Activated T-cell treated with anti-CD3 and anti-CD28 coated beads, Interleukin-2, amount 50 U/mL, for 1 hour (primary cell): ENCODE measurements at regions not wholly inside any gene's neighbourhood (a gene's known extent, or its start where the extent isn't known, plus 50 kb on each side); places are given as distances from the start of the nearest gene placed in this dataset.

ENCODE experiments used
- DNase-seq: peaks from one replicate; pipeline ENCODE4 v3.0.0-alpha.2; 2020

DNA sequence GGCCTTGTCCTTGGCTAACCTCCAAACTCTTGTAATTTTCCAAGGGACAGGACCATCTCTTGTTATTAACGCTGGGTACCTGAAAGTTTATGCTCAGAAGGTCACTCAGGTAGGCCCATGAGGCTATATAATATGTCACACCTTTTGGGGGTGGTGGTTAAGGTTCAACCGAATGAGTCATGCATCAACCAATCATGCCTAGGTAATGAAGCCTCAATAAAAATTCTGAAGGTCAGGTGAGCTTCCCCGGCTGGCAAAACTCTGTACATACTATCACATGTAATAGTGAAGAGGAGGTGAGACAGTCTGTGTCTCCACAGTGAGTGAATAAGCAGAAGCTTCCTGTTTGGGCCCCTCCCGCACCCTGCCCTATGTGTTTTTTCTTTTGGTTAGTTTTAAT lies 424.9 kb downstream of the PCDH17 start:
- DNase-seq = no peak

DNA sequence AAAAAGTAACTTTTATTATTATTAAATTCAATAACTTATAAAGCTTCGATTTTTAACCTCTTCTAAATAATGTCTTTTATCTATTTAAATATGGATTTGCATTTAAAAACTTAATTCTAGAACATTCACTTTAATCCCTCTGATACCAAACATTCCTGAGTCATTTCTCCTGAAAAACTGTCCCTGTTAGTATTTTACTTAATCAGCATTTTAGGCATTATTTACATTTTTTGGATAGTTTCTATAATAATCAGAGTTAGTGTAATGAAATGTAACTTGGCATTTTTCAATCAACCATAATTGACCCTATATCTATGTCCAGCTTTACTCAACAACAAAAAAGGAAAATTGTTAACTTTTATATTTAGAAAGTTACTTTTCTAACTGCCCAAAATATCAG lies 428.1 kb downstream of the PCDH17 start:
- no peak for DNase-seq

DNA sequence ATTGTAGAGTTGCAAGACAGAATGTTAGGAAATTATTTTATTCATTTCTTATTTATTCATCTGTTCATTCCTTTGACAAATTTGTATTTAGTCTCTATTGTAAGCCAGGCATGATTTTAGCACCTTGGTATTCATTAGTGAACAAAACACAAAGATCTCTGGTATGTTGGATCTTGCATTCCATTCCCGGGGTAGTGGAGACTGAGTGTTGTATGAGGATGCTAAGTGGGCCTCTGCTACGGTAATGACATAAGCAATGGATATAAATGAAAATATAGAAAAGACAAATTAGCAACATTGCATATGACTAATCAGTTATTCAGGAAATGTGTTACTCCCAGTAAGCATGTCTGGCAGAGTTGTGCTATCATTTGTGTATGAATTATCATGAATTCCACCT lies 449.3 kb downstream of the PCDH17 start:
- no peak for DNase-seq

DNA sequence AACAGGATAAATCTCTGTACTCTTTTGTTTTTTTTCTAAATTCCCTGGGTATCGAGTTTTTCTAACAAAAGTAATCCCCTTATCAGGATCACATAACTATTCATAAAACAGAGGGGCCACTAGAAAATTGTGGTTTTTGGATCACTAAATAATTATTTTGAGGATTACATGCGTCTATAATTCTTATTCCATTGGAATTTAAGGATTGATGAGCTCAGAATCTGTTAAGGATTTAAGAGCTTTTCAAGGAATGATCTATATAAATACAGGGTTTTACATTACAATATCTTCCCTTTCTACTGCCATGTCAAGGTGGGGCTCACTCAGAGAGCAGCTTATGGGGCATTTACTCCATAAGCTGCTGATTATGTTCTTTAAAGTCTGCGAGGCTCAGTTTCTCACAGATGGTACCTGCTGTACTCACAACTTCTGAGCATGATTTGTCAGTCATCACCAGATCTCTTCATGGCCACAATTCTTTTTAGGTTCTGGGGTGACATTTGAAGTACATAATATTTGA lies 449.8 kb downstream of the PCDH17 start:
- no peak for DNase-seq

DNA sequence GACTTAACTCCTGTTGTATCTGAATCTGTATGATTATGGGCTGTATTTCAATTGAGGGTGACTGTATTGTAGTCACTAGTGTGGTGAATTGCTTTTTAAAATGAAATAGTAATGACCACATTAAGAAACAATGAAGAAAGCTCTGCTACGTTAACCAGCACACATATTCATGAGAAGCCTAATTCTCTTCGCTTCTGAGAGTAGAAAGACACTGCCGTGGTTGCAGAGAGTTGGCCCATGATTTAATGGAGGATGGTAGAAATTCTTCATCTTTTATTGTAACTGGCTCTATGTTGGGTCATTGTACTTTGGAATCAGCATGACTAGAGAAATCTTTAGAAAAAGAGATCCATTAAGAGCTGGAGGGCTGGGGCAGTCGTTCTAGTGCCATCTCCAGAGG lies 451.5 kb downstream of the PCDH17 start:
- DNase-seq = no peak

DNA sequence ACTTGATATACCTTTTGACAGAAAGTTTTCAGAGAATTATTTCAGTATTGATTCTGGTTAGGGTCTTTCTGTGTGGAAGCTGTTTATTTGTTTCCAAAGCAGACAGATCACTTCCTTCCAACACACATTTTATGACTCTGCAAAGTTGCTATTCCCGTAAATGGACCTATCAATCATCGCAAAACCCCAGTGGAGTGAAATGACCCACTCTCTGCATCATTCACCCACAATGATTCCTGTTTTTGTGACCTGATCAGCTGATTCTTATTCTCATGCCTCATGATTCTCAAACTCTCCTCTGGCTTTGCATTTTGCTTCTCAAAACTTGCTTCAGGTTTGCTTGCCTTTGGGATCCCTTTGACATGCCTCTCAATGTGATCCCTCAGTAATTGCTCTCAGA lies 453.7 kb downstream of the PCDH17 start:
- no peak for DNase-seq

DNA sequence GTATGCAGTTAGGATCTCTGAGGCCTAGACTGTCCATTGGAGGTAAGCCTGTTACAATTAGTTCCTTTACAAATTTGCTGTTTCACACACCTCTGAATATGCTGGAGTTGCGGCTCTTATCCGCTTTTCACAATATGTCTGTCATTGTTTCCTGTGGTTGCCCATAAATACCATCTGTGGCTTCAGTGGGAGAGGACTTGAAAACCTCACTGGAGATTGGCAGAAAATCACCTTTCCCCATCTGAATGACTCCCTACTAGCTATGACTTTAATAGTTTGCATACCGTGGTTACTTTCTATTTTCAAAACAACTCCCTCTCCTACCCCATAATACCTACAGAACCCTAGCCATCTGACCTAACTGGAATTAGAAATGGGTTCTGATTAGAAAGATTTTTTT lies 454.3 kb downstream of the PCDH17 start:
- DNase-seq = no peak

DNA sequence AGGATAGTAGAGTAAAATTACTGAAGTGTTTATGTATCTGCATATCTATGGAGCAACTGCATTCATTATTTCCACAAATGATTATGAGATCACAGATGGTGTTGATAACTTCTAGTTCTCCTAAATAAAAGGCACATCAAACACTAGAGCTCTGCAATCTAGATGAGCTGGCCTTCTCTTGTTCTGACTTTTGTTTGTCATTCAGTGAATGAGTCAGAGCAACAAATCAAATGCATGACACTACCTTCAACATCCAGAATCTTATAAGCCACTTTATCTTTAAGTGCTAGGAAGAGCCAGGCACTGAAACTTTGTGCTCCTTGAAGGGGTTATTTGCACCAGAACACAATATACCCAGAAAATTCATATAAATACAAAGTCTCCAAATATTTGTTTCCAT lies 456.0 kb downstream of the PCDH17 start:
- no peak for DNase-seq

DNA sequence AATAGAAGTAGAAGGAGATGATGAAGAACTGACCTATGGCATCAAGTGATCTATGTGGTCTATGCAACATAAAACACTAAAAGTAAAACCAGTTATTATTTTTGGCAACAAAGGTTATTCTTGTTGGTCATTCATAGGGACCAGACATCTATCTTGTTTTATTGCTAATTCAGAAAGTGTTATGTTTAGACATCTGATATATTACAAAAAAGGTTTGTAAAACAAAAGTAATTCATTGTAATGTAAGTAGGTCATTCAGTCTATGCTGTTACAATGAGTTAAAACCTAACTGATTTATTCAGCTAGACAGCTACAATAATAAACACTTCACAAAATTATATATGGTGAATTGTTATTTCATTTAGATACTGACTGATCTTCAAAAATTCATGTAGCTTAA lies 461.9 kb downstream of the PCDH17 start:
- no peak for DNase-seq

DNA sequence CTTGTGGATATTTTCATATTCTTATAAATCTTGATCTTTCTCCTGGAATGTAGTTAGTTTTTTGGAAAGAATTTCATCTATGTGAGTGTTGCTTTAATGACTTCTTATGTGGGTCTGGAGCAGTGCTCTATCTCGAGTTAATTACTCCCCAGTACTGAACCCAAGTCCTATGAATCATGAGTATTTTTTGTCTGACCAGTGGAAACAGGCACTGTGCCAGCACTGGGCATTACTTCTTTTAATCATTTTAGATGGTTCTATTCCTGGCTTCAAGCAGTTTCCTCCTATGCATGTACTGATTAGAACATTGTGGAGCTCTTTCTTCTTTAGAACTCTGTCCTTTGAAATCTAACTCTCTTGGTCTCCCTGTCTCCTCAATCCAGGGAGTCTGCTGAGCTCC lies 466.3 kb downstream of the PCDH17 start:
- DNase-seq = no peak

DNA sequence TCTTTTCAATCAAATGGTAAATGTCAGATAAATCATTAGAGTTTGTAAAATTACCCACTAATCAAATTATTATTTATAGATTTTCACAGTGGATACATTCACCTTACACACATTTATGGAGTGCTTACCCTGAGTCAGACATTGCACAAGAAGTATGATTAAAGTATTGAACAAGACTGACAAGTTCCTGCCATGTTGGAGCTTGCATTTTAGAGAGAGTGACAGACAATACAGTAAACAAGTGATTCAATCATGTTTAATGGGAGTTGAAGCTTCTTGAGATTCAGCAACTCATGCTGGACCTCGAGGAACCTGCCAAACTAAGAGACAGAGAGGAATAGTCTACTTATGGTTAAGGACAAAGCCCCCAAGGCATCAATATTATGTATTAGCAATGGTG lies 487.8 kb downstream of the PCDH17 start:
- DNase-seq = no peak

DNA sequence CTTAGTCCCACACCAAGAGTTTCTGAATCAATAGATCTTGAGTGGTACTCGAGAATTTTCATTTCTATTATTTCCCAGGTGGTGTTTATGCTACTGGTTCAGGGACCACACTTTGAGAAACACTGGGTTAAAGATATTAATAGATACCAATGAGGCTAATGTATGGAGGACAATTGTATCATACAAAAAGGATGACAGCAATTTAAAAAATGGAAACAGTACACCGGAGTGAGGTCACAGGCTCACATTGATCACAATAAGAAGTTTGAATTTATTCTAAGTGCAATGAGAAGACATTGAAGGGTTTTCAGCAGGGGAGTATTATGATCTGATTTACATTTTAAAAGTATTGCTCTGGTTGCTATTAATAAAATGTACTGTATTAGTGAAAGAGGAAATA lies 488.3 kb downstream of the PCDH17 start:
- DNase-seq = no peak

DNA sequence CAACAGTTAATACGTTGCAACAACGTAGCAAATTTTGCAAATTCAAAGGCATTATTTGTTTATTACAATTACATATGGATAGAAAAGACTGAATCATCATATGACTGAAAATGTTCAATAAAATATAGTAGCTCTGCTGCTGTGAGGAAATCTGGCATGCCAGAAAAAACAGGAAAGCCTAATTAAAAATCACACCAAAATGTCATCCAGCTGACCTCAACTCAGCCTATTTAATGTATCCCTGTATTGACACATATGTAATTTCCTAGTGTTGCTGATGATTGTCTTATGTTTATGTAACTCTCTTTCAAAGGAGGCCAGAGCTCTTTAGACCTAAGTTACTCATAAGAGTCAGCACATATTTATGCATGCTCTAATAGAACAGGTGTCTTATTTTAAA lies 495.0 kb downstream of the PCDH17 start:
- DNase-seq = no peak

DNA sequence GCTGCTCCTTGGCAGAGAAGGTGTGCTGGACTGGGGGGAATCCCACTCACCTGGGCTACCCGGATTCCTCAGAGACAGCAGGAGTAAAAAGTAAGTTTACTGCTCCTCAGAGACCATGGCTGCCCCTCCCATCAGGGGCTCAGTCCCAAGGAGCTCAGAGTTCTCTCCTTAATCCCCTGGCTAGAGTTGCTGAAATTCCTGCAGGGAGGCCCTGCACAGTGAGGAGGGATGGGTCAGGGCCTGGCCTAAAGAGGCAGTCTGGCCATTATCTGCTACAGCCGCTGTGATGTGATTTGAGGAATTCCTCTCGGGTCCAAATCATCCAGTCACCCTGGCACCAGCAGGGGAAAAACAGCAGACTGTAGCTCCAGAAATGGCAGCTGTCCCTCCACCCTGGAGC lies 502.5 kb downstream of the PCDH17 start:
- DNase-seq = no peak

DNA sequence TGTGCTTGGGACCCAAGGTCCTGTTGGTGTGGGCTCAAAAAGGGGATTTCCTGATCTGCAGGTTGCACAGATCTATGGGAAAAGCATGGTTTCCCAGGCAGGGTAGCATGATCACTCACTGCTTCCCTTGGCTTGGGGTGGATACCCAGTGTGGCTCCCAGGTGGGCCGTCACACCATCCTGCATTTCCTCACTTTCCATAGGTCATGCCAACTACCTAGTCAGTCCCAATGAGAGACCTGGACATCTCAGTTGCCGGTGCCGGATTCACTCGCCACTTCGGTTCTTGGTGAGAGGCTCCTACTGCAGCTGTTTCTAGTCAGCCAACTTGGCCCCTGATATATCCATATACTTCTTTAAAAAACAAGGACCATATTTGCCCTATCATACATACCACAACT lies 503.0 kb downstream of the PCDH17 start:
- DNase-seq = no peak

DNA sequence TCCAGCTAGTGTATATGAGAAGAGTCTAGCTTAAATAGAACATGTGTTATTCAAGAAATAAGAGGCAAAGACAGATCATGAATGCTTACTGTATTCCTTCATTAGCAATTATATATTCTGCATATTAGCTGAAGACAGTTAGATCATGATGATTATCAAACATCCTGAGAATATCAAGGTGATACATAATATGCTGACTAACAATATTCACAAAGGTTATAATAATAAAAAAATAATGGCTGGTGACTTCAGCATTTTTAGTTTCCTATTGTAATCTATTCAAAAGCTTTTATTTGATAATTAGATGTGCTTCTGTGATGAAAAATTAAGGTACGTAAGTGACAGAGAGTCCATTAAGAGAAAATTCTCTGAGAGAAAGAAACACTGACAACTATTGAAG lies 511.4 kb downstream of the PCDH17 start:
- no peak for DNase-seq

DNA sequence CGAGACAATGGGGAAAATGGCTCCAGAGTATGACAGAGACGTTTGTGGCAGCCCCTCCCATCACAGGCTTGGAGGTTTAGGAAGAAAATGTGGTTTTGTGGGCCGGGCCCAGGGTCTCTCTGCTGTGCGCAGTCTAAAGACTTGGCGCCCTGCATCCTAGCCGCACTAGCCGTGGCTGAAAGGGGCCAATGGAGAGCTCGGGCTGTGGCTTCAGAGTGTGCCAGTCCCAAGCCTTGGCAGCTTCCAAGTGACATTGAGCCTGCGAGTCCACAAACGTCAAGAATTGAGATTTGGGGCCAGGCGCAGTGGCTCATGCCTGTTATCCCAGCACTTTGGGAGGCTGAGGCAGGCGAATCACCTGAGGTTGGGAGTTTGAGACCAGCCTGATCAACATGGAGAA lies 513.1 kb downstream of the PCDH17 start:
- no peak for DNase-seq

DNA sequence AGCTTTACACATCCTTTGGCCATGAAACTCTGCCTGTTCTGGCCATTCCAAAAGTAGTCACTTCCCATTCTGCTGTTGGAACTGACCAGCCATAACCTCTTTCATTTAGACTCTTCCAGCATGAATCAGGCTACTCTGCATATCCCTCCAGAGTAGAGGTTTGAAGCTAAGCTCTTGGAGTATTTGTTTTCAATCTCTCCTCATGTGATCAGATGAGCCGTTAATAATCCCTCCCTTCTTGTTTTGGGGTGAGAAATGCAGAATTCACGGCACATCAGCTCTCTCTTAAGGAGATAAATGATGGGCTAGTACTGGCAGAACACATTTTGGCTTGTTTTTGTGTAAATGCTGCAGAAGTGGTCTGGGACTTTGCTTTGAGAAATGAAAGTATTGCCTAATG lies 519.9 kb downstream of the PCDH17 start:
- no peak for DNase-seq

DNA sequence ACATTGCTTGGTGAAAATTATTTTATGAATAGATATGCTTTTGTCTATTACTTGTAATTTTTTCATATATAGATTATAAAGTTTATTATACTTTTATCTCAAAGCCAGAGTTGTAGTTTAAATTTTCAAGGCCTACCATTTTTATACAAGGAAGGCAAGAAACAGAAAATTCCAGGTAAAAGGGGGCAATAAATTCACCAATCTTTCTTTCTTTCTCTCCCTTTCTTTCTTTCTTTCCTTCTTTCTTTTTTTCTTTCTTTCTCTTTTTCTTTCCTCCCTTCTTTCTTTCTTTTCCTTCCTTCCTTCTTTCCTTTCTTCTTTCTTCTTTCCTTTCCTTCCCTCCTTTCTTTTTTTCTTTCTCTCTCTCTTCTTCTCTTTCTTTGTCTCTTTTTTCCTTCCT lies 529.4 kb downstream of the PCDH17 start:
- DNase-seq = no peak

DNA sequence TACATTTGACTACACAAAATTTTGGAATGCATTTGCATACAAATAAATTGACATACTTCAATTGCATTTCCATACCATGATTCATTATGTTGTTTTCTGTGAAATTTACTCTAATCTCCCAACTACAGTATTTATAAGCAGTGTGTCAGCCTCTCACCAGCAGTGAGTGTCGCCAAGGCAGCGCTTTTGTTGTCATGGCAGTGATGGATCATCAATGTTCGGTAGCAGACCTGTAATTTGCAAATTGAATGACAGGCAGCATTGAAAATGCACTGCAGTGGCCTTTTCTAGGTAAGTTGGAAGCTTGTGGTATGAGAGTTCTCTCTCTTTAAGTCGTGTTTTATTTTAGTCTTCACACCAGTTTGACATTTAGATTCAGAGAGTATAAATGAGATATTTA lies 534.1 kb downstream of the PCDH17 start:
- no peak for DNase-seq

DNA sequence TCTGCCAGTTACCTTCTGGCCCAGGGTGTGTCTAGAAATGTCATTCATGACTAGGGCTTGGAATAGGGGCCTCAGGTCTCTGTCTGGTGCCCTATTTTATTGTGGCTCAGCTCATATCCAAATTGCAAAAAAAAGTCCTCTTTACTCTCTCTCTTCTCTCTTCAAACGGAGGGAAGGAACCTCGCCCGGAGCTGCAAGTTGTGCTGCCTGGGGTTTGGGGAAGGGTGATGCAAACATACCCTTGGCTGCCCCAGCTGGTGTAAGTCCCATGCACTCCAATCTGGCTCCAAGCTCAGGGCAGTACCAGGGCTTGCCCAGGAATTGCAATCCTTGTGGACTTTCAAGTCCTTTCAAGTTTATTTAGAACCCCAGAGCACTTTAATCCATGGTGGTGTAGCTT lies 549.6 kb downstream of the PCDH17 start:
- no peak for DNase-seq

DNA sequence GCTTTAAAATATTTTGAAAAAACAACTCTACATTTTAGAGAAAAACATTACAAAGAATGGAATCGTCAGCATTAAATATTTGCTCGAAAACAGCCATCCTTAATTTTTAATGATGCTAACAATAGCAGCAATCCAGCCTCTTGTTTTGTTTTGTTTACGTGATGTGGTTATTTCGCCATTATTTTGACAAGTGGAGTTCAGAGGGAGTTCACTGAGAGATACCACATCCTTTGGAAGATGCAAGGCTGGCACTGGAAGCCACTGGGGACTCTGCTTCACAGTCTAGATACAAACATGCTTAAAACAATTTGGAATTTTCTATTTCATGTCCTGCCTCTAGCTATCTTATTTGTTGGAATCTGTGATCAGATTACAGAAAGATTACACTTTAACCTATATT lies 556.3 kb downstream of the PCDH17 start:
- no peak for DNase-seq

DNA sequence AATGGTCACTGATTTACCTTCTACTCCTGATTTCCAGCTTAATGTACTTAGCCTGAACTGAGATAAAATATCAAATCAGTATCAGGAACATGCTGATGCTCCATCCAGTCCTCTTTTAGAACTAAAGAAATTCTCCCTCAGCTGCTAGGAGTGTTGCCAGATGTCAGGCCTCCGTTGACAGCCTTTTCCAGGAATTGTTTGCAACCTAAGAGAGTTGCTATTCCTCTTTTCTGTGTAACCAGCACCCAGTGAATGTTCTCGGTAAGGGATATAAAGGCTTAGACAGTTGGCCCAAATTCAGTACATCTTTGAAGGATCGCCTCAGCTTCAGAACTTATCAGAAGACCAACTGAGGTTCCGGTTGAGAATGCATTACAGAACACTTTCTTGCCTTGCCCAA lies 559.0 kb downstream of the PCDH17 start:
- DNase-seq = no peak

DNA sequence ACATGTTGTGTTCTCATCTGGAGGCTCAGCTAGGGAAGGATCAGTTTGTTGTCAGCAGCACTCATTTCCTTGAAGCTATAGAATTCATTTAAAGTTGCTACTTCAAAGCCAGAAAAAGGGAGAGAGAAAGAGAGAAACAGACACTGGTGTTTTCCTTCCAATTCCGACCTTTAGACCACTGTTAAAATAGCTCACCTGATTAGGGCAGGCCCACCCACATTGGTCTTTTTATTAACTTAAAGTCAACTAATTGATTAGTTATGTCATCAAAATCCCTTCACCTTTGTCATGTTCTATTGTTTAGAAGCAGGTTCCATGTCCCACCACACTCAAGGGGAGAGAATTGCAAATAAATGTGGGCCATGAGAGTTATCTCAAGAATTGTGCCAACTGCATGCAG lies 560.2 kb downstream of the PCDH17 start:
- DNase-seq = no peak

DNA sequence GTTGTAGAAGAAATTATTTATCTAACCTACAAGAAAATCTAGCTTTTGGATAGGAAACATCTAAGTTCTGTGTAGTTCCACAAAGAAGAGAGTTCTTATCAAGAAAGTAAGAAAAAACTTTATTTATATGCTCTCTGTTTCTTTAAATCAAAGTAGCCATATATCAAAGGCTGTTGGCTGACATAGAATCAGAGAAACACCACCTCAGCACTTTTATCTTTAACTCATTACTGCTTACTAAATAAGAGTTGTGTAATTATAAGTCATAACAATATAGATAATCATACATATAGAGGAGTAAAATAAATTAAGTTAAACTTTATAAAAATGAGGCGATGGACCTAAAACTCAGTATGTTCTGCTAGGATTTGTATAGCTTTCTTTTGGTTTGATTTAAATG lies 570.6 kb downstream of the PCDH17 start:
- no peak for DNase-seq

DNA sequence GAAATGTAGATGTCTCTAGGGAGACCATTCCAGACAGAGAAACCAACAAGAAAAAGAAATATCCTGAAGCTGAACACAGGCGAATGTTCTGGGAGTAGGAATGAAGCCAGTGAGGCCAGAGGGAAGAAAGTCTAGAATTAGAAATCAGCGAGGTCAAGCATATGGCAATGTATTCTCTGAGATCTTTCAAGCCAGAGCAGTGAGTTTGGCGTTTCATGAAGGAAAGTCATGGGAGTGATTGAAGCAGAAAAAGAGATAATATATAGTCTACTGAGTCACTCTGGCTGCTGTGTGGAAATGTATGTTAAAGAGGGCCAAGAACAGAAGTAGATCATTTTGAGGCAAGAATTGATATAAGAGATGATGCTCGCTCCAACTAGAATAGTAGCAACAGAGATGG lies 576.0 kb downstream of the PCDH17 start:
- DNase-seq = no peak
